Heart left ventricle (tissue), 13 donors: ENCODE measurements at regions not wholly inside any gene's neighbourhood (a gene's known extent, or its start where the extent isn't known, plus 50 kb on each side); places are given as distances from the start of the nearest gene placed in this dataset.

Source experiments
- POLR2A ChIP-seq, 2 donors: fragments of 450-650 bp; IDR thresholded peaks; one replicate each; pipeline ENCODE4 v1.6.1; 2017; ENCODE audit warnings: antibody characterized with exemption in 2 of 2, mild to moderate bottlenecking in 2 of 2, moderate library complexity in 2 of 2
- TF ChIP-seq, protein P1 (sequence below), 12 donors: fragments of 200-600 bp; sonication (generic) in 4 of 12; IDR thresholded peaks; one replicate each; pipeline versions ENCODE4 v1.5.0 to v1.8.0; 2018 to 2022; ENCODE audit warnings: antibody characterized with exemption in 12 of 12, mild to moderate bottlenecking in 5 of 12
- donor health status: ischemic (EF 13 %, LVEDD 7.1; RV severe dilation, severe dysfunction).
- donor health status: DM: no; HTN: yes; CAD: no.
- donor health status: DM: no; HTN: no; CAD: no.
- donor health status: ischemic (EF 25% LVEDD 6.9; RV normal size, moderate dysfunction).
- donor health status: ischemic (EF 25% LVEDD 5.7; RV mildly dilated, moderate dysfunction).
- donor health status: ischemic (EF 35%, LVEDD 5.7; RV mildly dilated, moderate dysfunction).
- donor health status: nonischemic (EF 11% LVEDD 7.7; RV severe dilation, severe dysfunction).
- donor health status: DM: yes; HTN: yes; CAD: no.
- donor health status: PGD.
- donor health status: ischemic (EF 29% LVEDD 5.4; RV normal size, mild dysfunction).
- donor health status: nonischemic (EF 23%, LVEDD 6.1; RV moderate dilation, normal function).

DNA sequence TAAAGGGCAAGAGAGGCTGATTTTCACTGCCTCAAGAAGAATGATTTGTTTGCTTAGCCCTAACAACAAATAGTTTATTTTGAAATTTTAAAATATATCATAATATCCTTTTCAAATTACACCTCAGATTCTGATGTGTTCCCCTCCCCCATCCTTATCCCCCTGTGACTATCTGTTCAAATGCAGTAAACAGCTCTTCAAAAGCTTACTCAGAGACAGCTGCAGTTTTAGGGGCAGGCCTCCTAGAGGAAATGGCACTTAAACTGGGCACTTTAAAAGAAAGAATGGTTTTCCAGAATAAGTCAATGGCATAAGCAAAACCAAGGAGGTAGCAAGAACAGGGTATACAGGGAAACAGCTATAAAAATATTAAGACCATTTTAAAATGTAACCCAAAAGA, 118.6 kb upstream of the UST start:
- TF ChIP-seq, protein P1, sequence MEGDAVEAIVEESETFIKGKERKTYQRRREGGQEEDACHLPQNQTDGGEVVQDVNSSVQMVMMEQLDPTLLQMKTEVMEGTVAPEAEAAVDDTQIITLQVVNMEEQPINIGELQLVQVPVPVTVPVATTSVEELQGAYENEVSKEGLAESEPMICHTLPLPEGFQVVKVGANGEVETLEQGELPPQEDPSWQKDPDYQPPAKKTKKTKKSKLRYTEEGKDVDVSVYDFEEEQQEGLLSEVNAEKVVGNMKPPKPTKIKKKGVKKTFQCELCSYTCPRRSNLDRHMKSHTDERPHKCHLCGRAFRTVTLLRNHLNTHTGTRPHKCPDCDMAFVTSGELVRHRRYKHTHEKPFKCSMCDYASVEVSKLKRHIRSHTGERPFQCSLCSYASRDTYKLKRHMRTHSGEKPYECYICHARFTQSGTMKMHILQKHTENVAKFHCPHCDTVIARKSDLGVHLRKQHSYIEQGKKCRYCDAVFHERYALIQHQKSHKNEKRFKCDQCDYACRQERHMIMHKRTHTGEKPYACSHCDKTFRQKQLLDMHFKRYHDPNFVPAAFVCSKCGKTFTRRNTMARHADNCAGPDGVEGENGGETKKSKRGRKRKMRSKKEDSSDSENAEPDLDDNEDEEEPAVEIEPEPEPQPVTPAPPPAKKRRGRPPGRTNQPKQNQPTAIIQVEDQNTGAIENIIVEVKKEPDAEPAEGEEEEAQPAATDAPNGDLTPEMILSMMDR (IDR thresholded peaks at IDR 0.05), result no peak
- TF ChIP-seq POLR2A (IDR thresholded peaks at IDR 0.05), result no peak
